ENCODE measurements at regions not wholly inside any gene's neighbourhood (a gene's known extent, or its start where the extent isn't known, plus 50 kb on each side); places are given as distances from the start of the nearest gene placed in this dataset.

DNA sequence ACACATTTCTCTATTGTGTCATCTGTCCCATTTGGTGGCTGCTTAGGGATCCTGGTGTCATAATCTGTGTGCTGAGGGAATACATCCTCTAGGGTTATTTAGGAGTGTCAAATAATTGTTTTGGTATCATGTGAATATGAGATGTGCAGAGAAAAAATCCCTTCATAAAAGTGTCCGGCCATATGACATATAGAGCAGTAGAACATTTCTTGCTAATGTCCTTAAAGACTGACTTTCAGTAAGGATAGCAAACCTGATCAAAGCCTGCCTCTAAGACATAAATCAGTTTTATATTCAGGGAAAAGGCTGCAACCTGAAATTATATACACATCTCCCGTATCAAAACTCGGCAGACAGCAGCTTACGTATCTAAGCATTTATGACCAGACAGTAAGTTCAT lies 211.6 kb downstream of the ADAM29 start:
- no peaks in the 10 kb centered on the region for H3K27me3 ChIP-seq (ENCODE audit: control insufficient read depth, insufficient read depth, low read length)
- H3K36me3 ChIP-seq (ENCODE audit: control insufficient read depth, insufficient read depth, low read length) = no peaks in the 10 kb centered on the region
- H3K9me3 ChIP-seq (ENCODE audit: control insufficient read depth in 2 of 2, low read length in 2 of 2) = no peaks in the 10 kb centered on the region
- Mint-ChIP-seq H3K9me3 (peaks cover 3 to 18% (median 6%) of the 10 kb centered on the region in 7 donors), H3K27me3 (no peaks in the 10 kb centered on the region), H3K4me1 (no peaks in the 10 kb centered on the region), H3K4me3 (no peak overlapping the region), H3K27ac (no peak overlapping the region), H3K36me3 (no peaks in the 10 kb centered on the region)
- DNase-seq (no peak), ATAC-seq (ENCODE audit: low read depth in 2 of 2) (no peak)
- H3K27ac ChIP-seq (ENCODE audit: insufficient read depth, low read length, poor library complexity, severe bottlenecking) = no peak overlapping the region
- no peaks in the 10 kb centered on the region for H3K4me1 ChIP-seq (ENCODE audit: control insufficient read depth, insufficient read depth, low read length, poor library complexity, severe bottlenecking)
- no peak overlapping the region for H3K4me3 ChIP-seq (ENCODE audit: low read depth, low read length)

- H3K27ac ChIP-seq (ENCODE audit: insufficient read depth, low read length, poor library complexity, severe bottlenecking) = no peak overlapping the region
- DNase-seq (no peak), ATAC-seq (ENCODE audit: low read depth in 2 of 2) (no peak)
- H3K27me3 Mint-ChIP-seq = no peaks in the 10 kb centered on the region
- no peaks in the 10 kb centered on the region for H3K4me1 Mint-ChIP-seq
- H3K4me1 ChIP-seq (ENCODE audit: control insufficient read depth, insufficient read depth, low read length, poor library complexity, severe bottlenecking) = no peaks in the 10 kb centered on the region
- H3K36me3 Mint-ChIP-seq = no peaks in the 10 kb centered on the region
- H3K9me3 ChIP-seq (ENCODE audit: control insufficient read depth in 2 of 2, low read length in 2 of 2) = no peaks in the 10 kb centered on the region
- no peaks in the 10 kb centered on the region for H3K27me3 ChIP-seq (ENCODE audit: control insufficient read depth, insufficient read depth, low read length)
- H3K4me3 Mint-ChIP-seq = no peak overlapping the region
- H3K27ac Mint-ChIP-seq = no peak overlapping the region
- H3K9me3 Mint-ChIP-seq = peaks cover 0 to 18% (median 4%) of the 10 kb centered on the region in 7 donors
- no peaks in the 10 kb centered on the region for H3K36me3 ChIP-seq (ENCODE audit: control insufficient read depth, insufficient read depth, low read length)
- no peak overlapping the region for H3K4me3 ChIP-seq (ENCODE audit: low read depth, low read length)
Observed at GRCh38 chr4:175139205-175139604, 221.0 kb downstream of the ADAM29 start.

GRCh38 chr4:175143116-175143515 lies 225.0 kb downstream of the ADAM29 start:
- H3K36me3 ChIP-seq (ENCODE audit: control insufficient read depth, insufficient read depth, low read length) = no peaks in the 10 kb centered on the region
- no peaks in the 10 kb centered on the region for H3K4me1 ChIP-seq (ENCODE audit: control insufficient read depth, insufficient read depth, low read length, poor library complexity, severe bottlenecking)
- Mint-ChIP-seq H3K27ac (no peak overlapping the region), H3K36me3 (no peaks in the 10 kb centered on the region), H3K27me3 (no peaks in the 10 kb centered on the region), H3K9me3 (peaks cover 0 to 16% (median 2%) of the 10 kb centered on the region in 7 donors), H3K4me3 (no peak overlapping the region), H3K4me1 (no peaks in the 10 kb centered on the region)
- H3K27me3 ChIP-seq (ENCODE audit: control insufficient read depth, insufficient read depth, low read length) = no peaks in the 10 kb centered on the region
- no peaks in the 10 kb centered on the region for H3K9me3 ChIP-seq (ENCODE audit: control insufficient read depth in 2 of 2, low read length in 2 of 2)
- ATAC-seq (ENCODE audit: low read depth in 2 of 2) = no peak
- no peak overlapping the region for H3K27ac ChIP-seq (ENCODE audit: insufficient read depth, low read length, poor library complexity, severe bottlenecking)
- no peak overlapping the region for H3K4me3 ChIP-seq (ENCODE audit: low read depth, low read length)
- no peak for DNase-seq

DNA sequence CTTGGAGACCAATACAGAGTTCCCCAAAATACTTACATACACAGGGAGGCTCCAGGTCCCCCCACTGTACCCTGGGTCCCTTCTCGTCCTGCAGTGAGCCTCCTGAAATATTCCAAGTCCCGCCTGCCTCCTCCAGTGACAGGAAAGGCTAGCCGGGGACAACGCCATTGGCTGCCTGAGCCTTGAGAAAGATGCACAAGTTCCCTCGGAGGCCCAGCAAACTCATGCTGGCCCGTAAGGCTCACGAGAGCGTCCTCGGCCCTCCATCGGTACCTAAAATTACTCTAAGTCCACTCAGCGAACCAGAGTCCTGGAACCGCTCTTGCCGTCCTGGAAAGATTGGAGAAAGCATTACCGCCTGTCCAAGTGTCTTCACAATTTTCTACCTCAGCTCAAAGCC lies 228.6 kb downstream of the ADAM29 start:
- Histone ChIP-seq H3K4me3 (ENCODE audit: low read depth, low read length) (no peak overlapping the region), H3K9me3 (ENCODE audit: control insufficient read depth in 2 of 2, low read length in 2 of 2) (no peaks in the 10 kb centered on the region), H3K36me3 (ENCODE audit: control insufficient read depth, insufficient read depth, low read length) (no peaks in the 10 kb centered on the region), H3K27ac (ENCODE audit: insufficient read depth, low read length, poor library complexity, severe bottlenecking) (no peak overlapping the region), H3K27me3 (ENCODE audit: control insufficient read depth, insufficient read depth, low read length) (no peaks in the 10 kb centered on the region), H3K4me1 (ENCODE audit: control insufficient read depth, insufficient read depth, low read length, poor library complexity, severe bottlenecking) (no peaks in the 10 kb centered on the region)
- H3K27ac Mint-ChIP-seq = no peak overlapping the region
- peaks cover 3 to 26% (median 6%) of the 10 kb centered on the region in 7 donors for H3K9me3 Mint-ChIP-seq
- no peak overlapping the region for H3K4me3 Mint-ChIP-seq
- DNase-seq (no peak), ATAC-seq (ENCODE audit: low read depth in 2 of 2) (no peak)
- no peaks in the 10 kb centered on the region for H3K36me3 Mint-ChIP-seq
- H3K4me1 Mint-ChIP-seq = no peaks in the 10 kb centered on the region
- no peaks in the 10 kb centered on the region for H3K27me3 Mint-ChIP-seq

DNA sequence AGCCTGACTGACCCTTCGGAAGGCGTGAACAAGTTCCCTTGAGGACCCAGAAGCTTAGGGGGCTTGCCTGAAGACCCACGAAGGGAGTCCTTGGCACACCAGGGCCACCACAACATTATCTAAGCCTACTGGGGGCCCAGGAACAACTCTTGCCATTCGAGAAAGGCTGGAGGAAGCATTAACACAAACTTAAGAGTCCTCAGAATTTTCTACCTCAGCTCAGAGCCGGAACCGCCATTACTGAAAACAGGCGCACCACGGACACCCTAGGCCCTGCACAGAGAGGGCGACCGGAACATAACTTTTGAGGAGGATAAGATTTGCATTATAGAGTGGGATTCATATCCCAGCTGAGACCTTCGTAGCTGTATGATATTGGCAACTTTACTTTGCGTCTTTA lies 229.1 kb downstream of the ADAM29 start:
- Histone ChIP-seq H3K4me3 (ENCODE audit: low read depth, low read length) (no peak overlapping the region), H3K36me3 (ENCODE audit: control insufficient read depth, insufficient read depth, low read length) (no peaks in the 10 kb centered on the region), H3K27ac (ENCODE audit: insufficient read depth, low read length, poor library complexity, severe bottlenecking) (no peak overlapping the region), H3K9me3 (ENCODE audit: control insufficient read depth in 2 of 2, low read length in 2 of 2) (no peaks in the 10 kb centered on the region), H3K27me3 (ENCODE audit: control insufficient read depth, insufficient read depth, low read length) (no peaks in the 10 kb centered on the region), H3K4me1 (ENCODE audit: control insufficient read depth, insufficient read depth, low read length, poor library complexity, severe bottlenecking) (no peaks in the 10 kb centered on the region)
- Mint-ChIP-seq H3K27ac (no peak overlapping the region), H3K36me3 (no peaks in the 10 kb centered on the region), H3K4me3 (no peak overlapping the region), H3K9me3 (peaks cover 3 to 26% (median 6%) of the 10 kb centered on the region in 7 donors), H3K27me3 (no peaks in the 10 kb centered on the region), H3K4me1 (no peaks in the 10 kb centered on the region)
- DNase-seq (no peak), ATAC-seq (ENCODE audit: low read depth in 2 of 2) (no peak)

- Mint-ChIP-seq H3K36me3 (no peaks in the 10 kb centered on the region), H3K27ac (no peak overlapping the region), H3K27me3 (no peaks in the 10 kb centered on the region), H3K9me3 (peaks cover 2 to 10% (median 4%) of the 10 kb centered on the region in 7 donors), H3K4me3 (no peak overlapping the region), H3K4me1 (no peaks in the 10 kb centered on the region)
- H3K4me3 ChIP-seq (ENCODE audit: low read depth, low read length) = no peak overlapping the region
- ATAC-seq (ENCODE audit: low read depth in 2 of 2) (no peak), DNase-seq (no peak)
- H3K27me3 ChIP-seq (ENCODE audit: control insufficient read depth, insufficient read depth, low read length) = no peaks in the 10 kb centered on the region
- no peaks in the 10 kb centered on the region for H3K9me3 ChIP-seq (ENCODE audit: control insufficient read depth in 2 of 2, low read length in 2 of 2)
- H3K36me3 ChIP-seq (ENCODE audit: control insufficient read depth, insufficient read depth, low read length) = no peaks in the 10 kb centered on the region
- no peaks in the 10 kb centered on the region for H3K4me1 ChIP-seq (ENCODE audit: control insufficient read depth, insufficient read depth, low read length, poor library complexity, severe bottlenecking)
- no peak overlapping the region for H3K27ac ChIP-seq (ENCODE audit: insufficient read depth, low read length, poor library complexity, severe bottlenecking)
Observed at GRCh38 chr4:175166020-175166419, 247.9 kb downstream of the ADAM29 start.

DNA sequence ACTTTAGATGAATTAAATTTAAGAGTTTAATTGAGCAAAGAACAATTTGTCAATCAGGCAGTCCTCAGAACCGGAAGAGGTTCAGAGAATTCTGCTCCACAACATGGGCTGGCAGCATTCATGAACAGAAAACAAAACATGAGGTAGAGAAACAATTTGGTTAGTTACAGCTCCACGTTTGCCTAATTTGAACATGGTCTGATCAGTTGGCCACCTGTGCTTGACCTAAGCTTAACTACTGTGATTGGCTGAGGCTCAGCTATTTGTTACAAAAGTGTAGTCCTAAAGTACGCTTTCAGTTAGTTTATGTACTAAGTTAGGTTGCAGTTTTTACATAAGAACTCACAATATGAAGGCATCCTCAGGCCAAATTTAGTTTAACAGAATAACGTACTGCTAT lies 258.6 kb downstream of the ADAM29 start:
- Histone ChIP-seq H3K27ac (ENCODE audit: insufficient read depth, low read length, poor library complexity, severe bottlenecking) (no peak overlapping the region), H3K9me3 (ENCODE audit: control insufficient read depth in 2 of 2, low read length in 2 of 2) (peaks cover 0 to 2% of the 10 kb centered on the region in 2 experiments), H3K4me3 (ENCODE audit: low read depth, low read length) (no peak overlapping the region), H3K4me1 (ENCODE audit: control insufficient read depth, insufficient read depth, low read length, poor library complexity, severe bottlenecking) (no peaks in the 10 kb centered on the region), H3K36me3 (ENCODE audit: control insufficient read depth, insufficient read depth, low read length) (no peaks in the 10 kb centered on the region), H3K27me3 (ENCODE audit: control insufficient read depth, insufficient read depth, low read length) (no peaks in the 10 kb centered on the region)
- ATAC-seq (ENCODE audit: low read depth in 2 of 2) (no peak), DNase-seq (no peak)
- Mint-ChIP-seq H3K27ac (no peak overlapping the region), H3K4me3 (no peak overlapping the region), H3K9me3 (peaks cover 2 to 15% (median 7%) of the 10 kb centered on the region in 7 donors), H3K27me3 (no peaks in the 10 kb centered on the region), H3K36me3 (no peaks in the 10 kb centered on the region), H3K4me1 (no peaks in the 10 kb centered on the region)

- Histone ChIP-seq H3K27me3 (ENCODE audit: control insufficient read depth, insufficient read depth, low read length) (no peaks in the 10 kb centered on the region), H3K4me3 (ENCODE audit: low read depth, low read length) (no peak overlapping the region), H3K36me3 (ENCODE audit: control insufficient read depth, insufficient read depth, low read length) (no peaks in the 10 kb centered on the region), H3K4me1 (ENCODE audit: control insufficient read depth, insufficient read depth, low read length, poor library complexity, severe bottlenecking) (no peaks in the 10 kb centered on the region), H3K9me3 (ENCODE audit: control insufficient read depth in 2 of 2, low read length in 2 of 2) (no peaks in the 10 kb centered on the region), H3K27ac (ENCODE audit: insufficient read depth, low read length, poor library complexity, severe bottlenecking) (no peak overlapping the region)
- Mint-ChIP-seq H3K36me3 (no peaks in the 10 kb centered on the region), H3K27ac (no peak overlapping the region), H3K27me3 (no peaks in the 10 kb centered on the region), H3K4me1 (no peaks in the 10 kb centered on the region), H3K4me3 (no peak overlapping the region), H3K9me3 (peaks cover 0 to 15% (median 2%) of the 10 kb centered on the region in 7 donors)
- no peak for ATAC-seq (ENCODE audit: low read depth in 2 of 2)
- no peak for DNase-seq
Observed at GRCh38 chr4:175190654-175191053, 272.5 kb downstream of the ADAM29 start.

Data from CD4-positive, CD25-positive, alpha-beta regulatory T cell (primary cell).